ENCODE measurements at regions not wholly inside any gene's neighbourhood (a gene's known extent, or its start where the extent isn't known, plus 50 kb on each side); places are given as distances from the start of the nearest gene placed in this dataset.

GRCh38 chr5:74502479-74502950, 138.0 kb downstream of the ENC1 start:
- TF ChIP-seq, protein P1, sequence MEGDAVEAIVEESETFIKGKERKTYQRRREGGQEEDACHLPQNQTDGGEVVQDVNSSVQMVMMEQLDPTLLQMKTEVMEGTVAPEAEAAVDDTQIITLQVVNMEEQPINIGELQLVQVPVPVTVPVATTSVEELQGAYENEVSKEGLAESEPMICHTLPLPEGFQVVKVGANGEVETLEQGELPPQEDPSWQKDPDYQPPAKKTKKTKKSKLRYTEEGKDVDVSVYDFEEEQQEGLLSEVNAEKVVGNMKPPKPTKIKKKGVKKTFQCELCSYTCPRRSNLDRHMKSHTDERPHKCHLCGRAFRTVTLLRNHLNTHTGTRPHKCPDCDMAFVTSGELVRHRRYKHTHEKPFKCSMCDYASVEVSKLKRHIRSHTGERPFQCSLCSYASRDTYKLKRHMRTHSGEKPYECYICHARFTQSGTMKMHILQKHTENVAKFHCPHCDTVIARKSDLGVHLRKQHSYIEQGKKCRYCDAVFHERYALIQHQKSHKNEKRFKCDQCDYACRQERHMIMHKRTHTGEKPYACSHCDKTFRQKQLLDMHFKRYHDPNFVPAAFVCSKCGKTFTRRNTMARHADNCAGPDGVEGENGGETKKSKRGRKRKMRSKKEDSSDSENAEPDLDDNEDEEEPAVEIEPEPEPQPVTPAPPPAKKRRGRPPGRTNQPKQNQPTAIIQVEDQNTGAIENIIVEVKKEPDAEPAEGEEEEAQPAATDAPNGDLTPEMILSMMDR (IDR thresholded peaks at IDR 0.05): no peak
- H3K4me1 ChIP-seq (ENCODE audit: low read depth): peaks cover 7% of the 10 kb centered on the region
- DNase-seq (no peak), ATAC-seq (no peak)
- no peaks in the 10 kb centered on the region for H3K36me3 ChIP-seq (ENCODE audit: low read depth)
- no peak overlapping the region for H3K4me3 ChIP-seq
- H3K9me3 ChIP-seq: no peaks in the 10 kb centered on the region
- intact Hi-C loops (cut with DNase I, micrococcal nuclease): no loop called here

DNA sequence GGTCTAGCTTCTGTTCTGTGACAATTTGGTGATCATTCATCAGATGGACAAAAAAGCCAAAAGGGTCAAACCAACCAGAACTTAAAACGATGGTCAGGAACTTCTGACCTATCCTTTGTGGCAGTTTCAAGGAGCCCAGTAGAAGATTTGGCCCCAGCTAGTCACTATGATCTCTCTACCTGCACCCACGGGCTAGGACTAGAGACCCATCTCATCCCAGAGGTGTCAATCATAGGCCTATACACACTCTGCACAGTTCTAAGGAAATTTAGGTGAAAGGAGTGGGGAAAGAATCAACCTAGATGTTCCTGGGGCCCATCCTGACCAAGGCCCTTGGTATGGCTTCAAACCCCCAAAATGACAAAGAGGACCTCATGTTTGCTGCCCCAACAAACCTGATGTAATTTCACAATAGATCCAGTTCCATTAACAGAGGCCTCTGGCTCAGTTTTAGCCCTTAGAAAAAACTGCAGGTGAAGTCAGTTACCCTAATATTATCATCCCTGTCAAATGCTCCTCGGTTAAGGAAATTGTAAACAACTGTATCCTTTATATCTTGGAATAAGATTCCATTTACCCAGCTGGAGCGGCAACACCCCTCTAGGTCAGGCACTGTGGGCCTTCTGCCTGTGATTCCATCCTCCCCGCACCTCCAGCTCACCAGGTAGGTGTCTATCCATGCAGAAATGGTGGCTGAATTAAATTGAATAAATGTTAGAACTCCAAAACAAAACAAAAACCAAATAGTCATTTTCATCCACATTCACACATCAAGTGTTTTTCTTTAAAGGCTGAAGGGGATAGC, 138.7 kb downstream of the ENC1 start:
- intact Hi-C loops (cut with DNase I, micrococcal nuclease): no loop called here
- H3K4me1 ChIP-seq (ENCODE audit: low read depth): peaks cover 7% of the 10 kb centered on the region
- H3K36me3 ChIP-seq (ENCODE audit: low read depth): no peaks in the 10 kb centered on the region
- TF ChIP-seq, protein P1 (IDR thresholded peaks at IDR 0.05): no peak
- no peak overlapping the region for H3K4me3 ChIP-seq
- no peaks in the 10 kb centered on the region for H3K9me3 ChIP-seq
- DNase-seq (no peak), ATAC-seq (no peak)

DNA sequence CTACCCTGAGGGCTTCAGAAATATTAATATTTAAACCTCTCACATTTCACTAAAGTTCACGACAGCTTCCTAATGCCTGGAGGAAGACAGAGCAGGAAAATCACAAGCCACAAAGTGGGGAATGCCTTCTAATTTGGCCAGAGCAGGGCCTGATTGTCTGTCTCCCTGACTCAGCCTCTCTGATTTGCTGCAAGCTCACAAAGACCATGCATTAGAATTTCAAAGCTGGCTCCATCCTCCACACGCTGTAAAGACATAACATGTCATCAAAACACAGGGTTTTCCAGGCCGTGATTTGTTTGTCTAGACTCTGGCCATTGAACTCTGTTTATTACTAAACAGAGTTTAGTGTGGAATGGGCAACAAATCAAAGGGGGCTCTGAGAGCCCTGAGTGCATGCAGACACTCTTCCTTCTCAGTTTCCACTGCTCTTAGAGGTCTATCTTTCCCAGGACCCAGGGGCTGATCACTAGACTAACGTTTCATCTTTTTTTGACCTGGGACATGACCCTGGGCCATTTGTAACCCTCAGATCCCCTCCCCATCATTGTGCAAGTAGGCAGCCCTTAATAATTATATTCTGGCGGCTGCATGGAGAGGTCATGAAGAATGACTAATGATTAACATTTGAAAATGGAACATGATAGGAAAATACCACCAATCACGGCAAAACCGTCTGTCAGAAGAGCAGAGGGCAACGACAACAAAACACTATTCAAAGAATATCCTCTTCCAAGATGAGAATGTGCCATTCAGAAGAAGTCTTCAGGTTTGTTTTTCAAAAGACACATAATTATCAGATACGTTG, 140.2 kb downstream of the ENC1 start:
- intact Hi-C loops (cut with DNase I, micrococcal nuclease): no loop called here
- no peaks in the 10 kb centered on the region for H3K36me3 ChIP-seq (ENCODE audit: low read depth)
- DNase-seq: no peak
- H3K4me3 ChIP-seq: no peak overlapping the region
- no peaks in the 10 kb centered on the region for H3K9me3 ChIP-seq
- TF ChIP-seq, protein P1 (IDR thresholded peaks at IDR 0.05): no peak
- ATAC-seq: no peak
- H3K4me1 ChIP-seq (ENCODE audit: low read depth): peaks cover 7% of the 10 kb centered on the region

DNA sequence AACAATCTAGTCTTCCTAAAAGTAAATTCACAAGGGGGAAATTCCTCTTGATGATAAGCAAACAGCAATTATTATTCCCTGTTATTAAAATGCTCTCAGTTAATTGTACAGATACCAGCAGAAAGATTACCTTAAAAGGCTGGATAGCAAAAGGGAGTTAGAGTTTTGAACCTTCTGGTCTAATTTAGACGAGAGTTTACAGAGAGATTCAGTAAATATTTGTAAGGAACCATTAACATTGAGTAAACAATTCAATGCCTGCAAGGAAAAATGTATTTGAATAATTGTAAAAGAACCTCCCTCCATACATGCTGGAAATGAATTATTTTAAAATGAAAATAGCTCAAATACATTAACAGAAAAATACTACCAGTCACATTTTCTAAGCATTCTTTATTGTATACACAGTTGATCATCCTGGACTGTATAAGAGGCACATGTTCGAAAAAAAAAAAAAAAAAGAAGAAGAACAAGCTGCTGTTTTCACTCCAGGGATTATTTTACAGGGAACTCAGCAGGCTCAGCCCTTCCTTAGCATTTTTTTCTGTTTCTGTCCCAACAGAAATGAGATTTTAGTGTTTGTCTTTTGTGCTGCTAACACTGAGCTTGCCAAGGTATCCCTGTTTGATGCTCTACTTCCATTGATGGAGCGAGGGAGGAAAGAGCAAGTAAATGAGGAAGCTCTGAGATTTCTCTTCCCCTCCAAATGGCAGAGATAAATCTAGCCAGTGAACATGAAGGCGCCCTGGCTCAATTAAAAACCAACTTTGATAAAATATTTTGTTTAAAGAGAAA, 141.1 kb downstream of the ENC1 start:
- Histone ChIP-seq H3K9me3 (no peaks in the 10 kb centered on the region), H3K4me1 (ENCODE audit: low read depth) (peaks cover 7% of the 10 kb centered on the region), H3K4me3 (no peak overlapping the region), H3K36me3 (ENCODE audit: low read depth) (no peaks in the 10 kb centered on the region)
- intact Hi-C loops (cut with DNase I, micrococcal nuclease): no loop called here
- TF ChIP-seq, protein P1 (IDR thresholded peaks at IDR 0.05): no peak
- DNase-seq: no peak
- ATAC-seq: no peak

- intact Hi-C loops (cut with DNase I, micrococcal nuclease): no loop called here
- Histone ChIP-seq H3K4me3 (no peak overlapping the region), H3K36me3 (ENCODE audit: low read depth) (no peaks in the 10 kb centered on the region), H3K4me1 (ENCODE audit: low read depth) (peaks cover 7% of the 10 kb centered on the region), H3K9me3 (no peaks in the 10 kb centered on the region)
- no peak for DNase-seq
- no peak for ATAC-seq
- TF ChIP-seq, protein P1 (IDR thresholded peaks at IDR 0.05): no peak
Observed at GRCh38 chr5:74497706-74498105, 142.8 kb downstream of the ENC1 start.
